Stromal cell of bone marrow (primary cell): ENCODE measurements at regions not wholly inside any gene's neighbourhood (a gene's known extent, or its start where the extent isn't known, plus 50 kb on each side); places are given as distances from the start of the nearest gene placed in this dataset.

Source experiments
- DNase-seq: peaks from one replicate; pipeline ENCODE4 v3.0.0-alpha.2; 2012; ENCODE audit warnings: low read depth

DNA sequence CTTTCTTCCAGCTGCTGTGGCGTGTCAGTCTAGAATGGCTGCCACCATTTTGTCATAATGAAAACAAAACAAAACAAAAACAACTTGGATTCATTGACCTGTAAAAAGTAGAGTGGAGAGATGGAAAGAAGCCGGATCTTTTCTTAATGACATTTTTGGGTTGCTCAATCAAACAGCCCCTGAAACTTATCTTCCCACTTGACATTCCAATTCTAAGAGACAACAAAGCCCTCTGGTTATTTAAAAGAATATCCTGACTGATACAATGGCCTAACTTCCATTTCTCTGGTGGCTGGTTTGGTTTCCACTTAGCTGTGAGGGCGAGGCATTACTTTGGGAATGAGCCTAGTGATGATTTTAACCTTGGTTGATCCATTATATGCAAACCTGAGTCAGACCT, 123.7 kb downstream of the AQP4 start:
- DNase-seq, result no peak

DNA sequence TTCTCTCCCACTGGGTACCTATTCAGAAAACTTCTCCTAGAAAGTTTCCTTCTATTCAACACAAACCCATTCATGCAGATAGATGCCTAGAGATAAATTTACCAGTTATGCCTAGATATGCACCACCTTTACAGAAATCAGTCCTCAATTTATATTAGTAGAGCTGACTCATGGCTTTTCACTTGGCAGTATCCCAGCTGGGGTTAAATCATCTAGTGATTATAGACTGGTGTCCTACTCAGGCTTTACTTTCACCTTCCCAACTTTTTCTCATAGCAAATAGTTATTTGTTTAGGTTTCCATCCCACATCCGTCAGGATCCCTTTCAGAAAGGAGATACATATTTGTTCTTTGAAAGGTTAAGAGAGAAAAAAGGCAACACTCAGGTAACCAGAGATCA, 124.5 kb downstream of the AQP4 start:
- no peak for DNase-seq

DNA sequence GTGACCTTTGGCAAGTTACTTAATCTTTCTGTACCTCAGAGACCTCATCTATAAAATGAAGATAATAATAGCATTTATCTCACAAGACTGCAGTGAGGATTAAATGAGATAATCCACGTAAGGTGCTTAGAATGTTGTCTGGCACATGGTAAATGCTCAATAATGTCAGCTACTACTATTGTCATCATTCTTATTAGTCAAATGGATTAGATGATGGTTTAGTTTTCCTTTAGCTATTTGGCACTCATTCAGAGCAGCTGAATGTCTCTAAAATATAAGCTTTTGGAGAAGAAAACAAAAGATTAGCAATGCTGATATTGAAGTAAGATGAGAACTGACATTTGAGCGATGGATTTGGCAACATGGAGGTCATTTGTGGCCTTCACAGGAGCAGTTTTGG, 125.1 kb downstream of the AQP4 start:
- DNase-seq, result no peak

GRCh38 chr18:26738706-26739105, 126.8 kb downstream of the AQP4 start:
- DNase-seq, result no peak

DNA sequence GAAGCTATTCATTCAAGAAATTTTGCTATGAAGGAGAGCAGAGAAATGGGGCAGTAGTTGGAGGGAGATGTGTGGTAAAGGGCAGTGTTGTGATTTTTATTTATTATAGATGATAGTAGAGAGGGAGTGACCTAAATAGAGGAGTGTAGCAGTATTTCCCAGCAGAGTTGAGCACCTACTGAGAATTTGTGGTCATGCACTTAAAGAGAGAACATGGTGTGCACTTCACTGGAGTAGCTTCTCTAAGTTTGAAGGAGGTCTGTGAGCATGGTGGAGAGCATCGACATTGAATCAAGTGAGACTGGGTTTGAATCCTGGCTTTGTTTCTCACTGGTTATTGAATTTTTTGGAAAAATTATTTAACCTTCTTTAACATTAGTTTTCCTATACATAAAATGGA, 129.2 kb downstream of the AQP4 start:
- DNase-seq, result no peak

GRCh38 chr18:26734760-26735159, 130.7 kb downstream of the AQP4 start:
- no peak for DNase-seq

GRCh38 chr18:26729449-26729848, 136.1 kb downstream of the AQP4 start:
- no peak for DNase-seq

DNA sequence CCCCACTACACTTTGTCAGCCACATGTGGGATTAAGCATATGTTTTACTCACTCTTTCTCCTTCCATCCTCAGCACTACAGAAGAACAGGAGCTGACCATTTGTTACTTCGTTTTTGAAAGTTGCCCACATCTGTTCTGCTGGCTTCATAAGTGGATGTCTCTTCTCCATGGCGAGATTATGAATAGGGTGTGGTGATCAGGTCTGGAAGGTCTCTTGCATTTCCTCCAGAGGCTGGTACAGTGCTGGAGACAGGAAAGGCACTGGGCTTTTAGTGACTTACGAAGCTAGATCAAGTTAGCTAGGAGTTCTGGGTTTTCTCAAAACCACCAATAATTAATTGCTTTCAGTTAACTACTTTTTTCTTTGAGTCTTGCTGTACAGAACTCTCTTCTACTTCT, 136.5 kb downstream of the AQP4 start:
- no peak for DNase-seq

GRCh38 chr18:26723981-26724380, 141.5 kb downstream of the AQP4 start:
- DNase-seq, result no peak

DNA sequence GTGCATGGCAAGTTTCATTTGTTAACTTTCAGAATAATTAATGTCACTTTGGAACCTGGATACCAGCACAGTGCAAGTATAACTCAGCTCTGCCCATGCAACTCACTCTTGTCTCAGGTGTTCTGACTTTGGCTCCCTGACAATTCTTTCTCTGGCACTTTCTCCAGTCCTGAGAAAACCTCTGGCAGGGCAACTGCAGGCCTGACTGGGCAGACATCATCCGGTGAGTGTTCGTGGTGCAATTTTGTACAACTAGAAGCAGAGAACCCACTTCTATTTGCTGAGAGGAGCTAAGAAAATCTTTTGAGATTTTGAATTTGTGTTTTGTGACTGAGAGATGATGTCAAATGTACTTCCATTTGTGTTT, 143.0 kb downstream of the AQP4 start:
- DNase-seq, result no peak

DNA sequence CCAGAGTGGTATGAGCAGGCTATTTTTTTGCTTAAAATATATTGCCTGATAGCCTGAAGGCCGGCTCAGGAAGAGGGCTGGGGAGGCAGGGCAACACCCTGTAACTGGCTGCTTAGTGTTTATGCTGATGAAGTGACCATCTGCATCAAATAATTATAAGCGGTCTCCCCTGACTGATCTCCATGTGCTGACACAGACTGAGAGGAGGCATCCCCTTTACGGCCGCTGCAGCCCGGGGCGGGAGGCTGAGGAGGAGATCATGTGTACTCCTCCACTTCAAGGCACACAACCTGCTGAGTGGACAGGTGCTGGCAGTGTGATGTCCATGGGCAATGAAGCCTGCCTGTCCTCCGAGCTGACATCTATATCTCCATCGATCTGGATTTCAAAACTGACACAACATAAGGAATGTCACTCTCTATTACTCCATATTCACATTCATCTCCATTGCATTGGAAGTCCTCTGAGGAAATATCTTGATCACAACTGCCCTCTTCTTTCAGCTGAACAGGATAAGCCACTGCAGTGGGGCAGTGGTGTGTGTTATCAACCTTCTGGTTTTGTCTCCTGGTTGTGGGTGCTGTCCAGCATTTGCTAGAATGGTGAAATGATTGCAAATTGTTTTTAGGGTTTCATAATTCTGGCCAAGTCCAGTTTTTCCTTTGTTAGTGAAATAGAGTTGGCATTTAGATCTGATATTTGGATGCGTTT, 143.5 kb downstream of the AQP4 start:
- no peak for DNase-seq

GRCh38 chr18:26719896-26720295, 145.6 kb downstream of the AQP4 start:
- no peak for DNase-seq

- no peak for DNase-seq
These were observed 148.3 kb downstream of the AQP4 start for GRCh38 chr18:26717123-26717719.

DNA sequence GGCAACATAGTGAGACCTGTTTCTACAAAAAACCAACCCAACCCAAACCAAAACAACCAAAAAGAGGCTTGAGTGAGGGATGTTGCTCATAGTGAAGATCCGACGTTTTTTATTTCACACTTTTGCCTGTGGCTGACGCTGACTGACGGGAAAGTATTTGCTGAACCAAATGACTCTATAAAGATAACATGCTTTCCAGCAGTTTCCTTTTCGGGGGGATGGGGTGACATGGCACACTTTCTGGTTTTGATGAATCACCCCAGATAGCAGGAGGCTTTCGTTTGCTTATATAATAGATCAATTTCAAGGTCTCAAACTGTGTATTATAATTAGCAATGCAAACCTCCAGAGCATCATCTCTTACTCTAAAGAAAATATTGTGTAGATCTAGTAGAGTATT, 150.8 kb downstream of the AQP4 start:
- DNase-seq, result no peak

GRCh38 chr18:26711756-26712155, 153.8 kb downstream of the AQP4 start:
- no peak for DNase-seq

DNA sequence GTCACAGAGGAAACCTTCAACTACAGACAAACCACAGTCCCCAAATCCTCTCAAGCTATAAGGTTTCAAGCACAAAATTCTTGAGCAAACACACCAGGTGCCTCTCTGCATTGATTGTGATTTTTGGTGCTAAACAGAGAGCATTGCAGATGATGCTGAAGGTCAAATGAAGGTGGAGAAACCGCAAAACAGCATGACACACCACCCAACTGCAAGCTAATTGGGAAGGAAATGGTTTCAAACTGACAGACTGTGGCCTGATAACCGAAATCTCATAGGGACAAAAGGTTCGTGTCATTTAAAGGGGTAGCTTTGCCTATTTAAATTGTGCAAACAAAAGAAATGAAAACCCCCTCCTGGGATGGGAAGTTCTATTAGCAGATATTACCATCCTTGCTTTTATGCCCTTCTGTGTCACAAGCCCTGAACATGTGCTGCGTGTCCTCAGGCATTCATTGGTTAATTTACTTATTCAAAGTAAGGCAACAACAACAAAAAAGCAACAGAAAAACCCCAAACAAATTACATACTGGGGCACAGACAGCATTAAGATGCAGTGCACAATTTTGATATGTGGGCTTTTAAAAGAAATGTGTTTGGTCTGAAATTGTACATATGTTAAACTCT, 154.9 kb downstream of the AQP4 start:
- DNase-seq, result no peak

- DNase-seq, result no peak
These were observed 155.6 kb downstream of the AQP4 start for GRCh38 chr18:26709897-26710296.

DNA sequence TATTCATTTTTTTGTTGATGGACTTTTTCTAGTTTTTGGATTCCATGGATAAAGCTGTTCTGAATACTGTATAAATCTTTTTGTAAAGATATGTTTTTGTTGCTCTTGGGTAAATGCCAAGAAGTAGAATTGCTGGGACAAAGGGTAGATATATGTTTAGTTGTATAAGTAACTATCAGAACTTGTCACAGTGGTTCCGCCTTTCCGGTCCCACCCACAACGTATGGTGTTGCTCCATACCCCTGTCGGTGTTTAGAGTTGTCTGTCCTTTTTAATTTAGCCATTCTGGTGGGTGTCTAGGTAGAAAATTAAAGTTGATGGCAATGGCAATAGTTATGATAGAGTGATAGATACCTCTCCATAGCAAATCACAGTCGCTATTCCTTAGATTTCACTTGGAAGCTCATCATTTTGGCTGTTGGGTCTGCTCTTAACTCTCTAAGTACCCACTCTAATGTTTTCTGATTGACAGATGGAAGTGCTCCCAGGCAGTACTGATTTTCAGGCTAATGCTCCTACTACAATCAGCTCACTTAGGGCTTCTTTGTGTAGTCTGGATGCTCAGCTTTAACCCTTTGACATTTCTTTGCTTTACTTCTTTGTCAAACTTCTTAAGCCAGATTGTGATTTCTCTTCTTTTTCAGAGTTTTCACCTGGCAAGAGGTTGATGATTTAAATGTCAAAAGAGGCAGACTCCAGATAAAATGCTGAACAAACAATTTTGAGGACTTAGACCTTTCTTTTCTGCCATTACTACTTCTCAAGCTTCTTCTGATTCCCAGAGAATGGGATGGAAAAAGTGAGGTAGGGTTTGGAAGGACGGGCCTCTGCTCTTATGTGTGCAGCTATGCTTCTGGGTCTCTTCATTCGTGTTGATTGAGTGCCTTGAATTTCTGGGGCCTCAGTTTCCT, 156.4 kb downstream of the AQP4 start:
- DNase-seq, result no peak

DNA sequence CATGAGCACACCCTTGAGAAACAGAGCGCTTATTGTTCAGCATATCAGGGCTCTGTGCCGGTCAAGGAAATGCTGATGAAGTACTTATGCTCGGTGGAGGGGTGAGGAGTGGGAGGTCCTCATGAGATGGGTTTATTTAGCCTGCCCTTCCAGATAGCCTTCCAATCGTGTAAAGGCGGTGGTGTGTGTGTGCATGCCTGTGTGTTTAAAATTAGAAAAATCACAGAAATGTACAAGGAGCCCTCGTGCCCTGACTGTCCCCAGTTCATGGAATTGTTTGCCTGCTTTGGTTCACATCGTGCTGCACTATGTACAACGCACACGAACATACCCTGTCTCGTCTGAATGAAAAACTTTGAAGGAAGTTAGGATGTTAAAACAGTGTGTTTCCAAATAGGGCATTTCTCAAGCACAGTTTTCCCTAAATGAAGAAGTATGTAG, 158.6 kb downstream of the AQP4 start:
- no peak for DNase-seq

GRCh38 chr18:26705757-26706156, 157.4 kb upstream of the KCTD1 start:
- DNase-seq, result no peak

GRCh38 chr18:26703170-26703930, 155.0 kb upstream of the KCTD1 start:
- DNase-seq, result no peak

DNA sequence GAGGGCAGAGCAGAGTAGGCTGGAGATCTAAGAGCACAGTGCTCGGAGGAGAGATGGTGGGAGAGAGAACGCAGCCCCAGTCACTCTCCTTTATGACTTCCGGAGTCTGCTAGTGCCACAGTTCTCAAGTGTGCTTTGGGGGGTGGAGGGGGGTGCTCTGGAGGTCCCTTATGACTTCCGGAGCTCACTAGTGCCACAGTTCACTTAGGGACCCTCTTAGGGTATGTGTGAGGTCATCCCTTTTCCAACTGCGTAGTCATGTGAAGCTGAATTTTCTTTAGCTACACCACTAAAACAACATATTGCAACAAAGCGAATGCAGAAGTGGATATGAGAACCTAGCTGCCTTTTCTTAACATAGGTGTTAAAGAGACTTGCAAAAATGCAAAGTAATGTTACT, 153.7 kb upstream of the KCTD1 start:
- DNase-seq, result no peak
